HepG2 (cell line): ENCODE measurements at regions not wholly inside any gene's neighbourhood (a gene's known extent, or its start where the extent isn't known, plus 50 kb on each side); places are given as distances from the start of the nearest gene placed in this dataset.

Experiments
- ATAC-seq: fragments of 200-7000 bp; cut with Tn5 transposase; 3 replicates; pipeline ENCODE4 v1.9.1; 2020; ENCODE audit warnings: mild to moderate bottlenecking, moderate library complexity
- BruUV-seq: library from RNA; stranded (reverse); fragments of 400-500 nt; replicated peaks from 2 replicates; lab custom pipeline; 2021; lab: Mats Ljungman, UMichigan
- CTCF ChIA-PET: fragments of 300-600 bp; formaldehyde crosslinking; extraction: SDS; loops from one replicate; lab custom pipeline; 2021; ENCODE audit warnings: low total read pairs, inconsistent platforms, low intra/inter-chr PET ratio; lab: Yijun Ruan, JAX
- POLR2A ChIA-PET: fragments of 350-600 bp; sonication (Branson Sonifier 250); formaldehyde crosslinking; loops from one replicate; lab custom pipeline; 2020; ENCODE audit warnings: antibody characterized with exemption, inconsistent platforms; lab: Yijun Ruan, JAX
- DNase-seq: peaks from one replicate; pipeline ENCODE4 v3.0.0-alpha.2; 2015; ENCODE audit warnings: low spot score
- FAIRE-seq: peaks from 3 replicates; lab custom pipeline; 2011; peaks lifted over from hg19 to GRCh38; lab: Jason Lieb, UNC
- H2AFZ ChIP-seq: one replicate; pipeline ENCODE4 v1.6.1; 2011; ENCODE audit warnings: low read length, inconsistent platforms
- H3K27ac ChIP-seq: fragments of 300-600 bp; 3 replicates; pipeline ENCODE4 v1.8.0; 2011; ENCODE audit warnings: mixed run types, mild to moderate bottlenecking, mixed read lengths, low read length, inconsistent platforms; ENCODE audit not compliant: insufficient read depth; ENCODE audit errors: extremely low read length
- H3K27me3 ChIP-seq, 2 experiments: fragments of 200-600 bp in 1 of 2; 2 replicates in 1 of 2; 3 replicates in 1 of 2; pipeline versions ENCODE4 v1.6.0 to v1.8.0; 2011; ENCODE audit warnings: low read length in 2 of 2, mild to moderate bottlenecking in 2 of 2, moderate library complexity in 2 of 2, inconsistent platforms in 1 of 2; ENCODE audit not compliant: insufficient read depth in 2 of 2, control insufficient read depth in 1 of 2
- H3K36me3 ChIP-seq, 2 experiments: fragments of 200-600 bp in 1 of 2; replicated peaks in 1 of 2; 2 replicates in 1 of 2; 3 replicates in 1 of 2; pipeline versions ENCODE4 v1.5.1 to v1.8.0; 2011; ENCODE audit warnings: low read length in 2 of 2, inconsistent platforms in 1 of 2; ENCODE audit not compliant: insufficient read depth in 2 of 2, control insufficient read depth in 1 of 2
- H3K4me1 ChIP-seq: 2 replicates; pipeline ENCODE4 v1.5.1; 2012; ENCODE audit warnings: low read length, inconsistent platforms; ENCODE audit not compliant: insufficient read depth
- H3K4me2 ChIP-seq: 2 replicates; pipeline ENCODE4 v1.6.0; 2011; ENCODE audit warnings: low read depth, low read length, inconsistent platforms
- H3K4me3 ChIP-seq, 3 experiments: fragments of 200-600 bp in 1 of 3; sonication (generic), shearing (Covaris generic) in 1 of 3; replicated peaks in 1 of 3; 2 replicates each; pipeline ENCODE4 v1.5.1; 2011 to 2016; ENCODE audit warnings: low read length in 3 of 3, inconsistent platforms in 2 of 3, low read depth in 2 of 3, mild to moderate bottlenecking in 2 of 3, control low read depth in 1 of 3, mixed read lengths in 1 of 3; ENCODE audit not compliant: insufficient read depth in 1 of 3
- H3K79me2 ChIP-seq: one replicate; pipeline ENCODE4 v1.6.1; 2011; ENCODE audit warnings: low read length, inconsistent platforms; ENCODE audit not compliant: insufficient read depth
- H3K9ac ChIP-seq: 2 replicates; pipeline ENCODE4 v1.6.0; 2011; ENCODE audit warnings: mild to moderate bottlenecking, low read depth, low read length, inconsistent platforms; ENCODE audit not compliant: insufficient read depth
- H3K9me3 ChIP-seq: 2 replicates; pipeline ENCODE4 v1.5.1; 2012; ENCODE audit warnings: mild to moderate bottlenecking, low read length
- H4K20me1 ChIP-seq: 2 replicates; pipeline ENCODE4 v1.6.0; 2011; ENCODE audit warnings: inconsistent platforms, mild to moderate bottlenecking, low read length, moderate library complexity; ENCODE audit not compliant: insufficient read depth
- ARNT2 ChIP-seq: sonication (generic); formaldehyde crosslinking; IDR thresholded peaks from 2 replicates; pipeline ENCODE4 v1.8.0; 2022; ENCODE audit warnings: mild to moderate bottlenecking, low read depth, missing genetic modification reagents, moderate library complexity
- NBN ChIP-seq: fragments of 450-650 bp; conservative IDR thresholded peaks from 2 replicates; pipeline ENCODE4 v1.6.1; 2017
- PBX3 ChIP-seq: sonication (generic); formaldehyde crosslinking; IDR thresholded peaks from 2 replicates; pipeline ENCODE4 v1.8.1; 2023; ENCODE audit warnings: missing genetic modification reagents, inconsistent platforms, borderline replicate concordance
- RAD21 ChIP-seq: fragments of 450-650 bp; formaldehyde crosslinking; IDR thresholded peaks from 2 replicates; pipeline ENCODE4 v1.5.0; 2020; ENCODE audit warnings: mild to moderate bottlenecking
- RBM39 ChIP-seq: fragments of 200-400 bp; formaldehyde crosslinking; IDR thresholded peaks from one replicate; pipeline ENCODE4 v1.6.1; 2018; ENCODE audit warnings: antibody characterized with exemption, mild to moderate bottlenecking, low read depth, low read length; ENCODE audit not compliant: poor library complexity, severe bottlenecking
- TARDBP ChIP-seq: sonication (generic); formaldehyde crosslinking; IDR thresholded peaks from 2 replicates; pipeline ENCODE4 v1.8.0; 2022; ENCODE audit warnings: mild to moderate bottlenecking, missing genetic modification reagents
- ZFY ChIP-seq: sonication (generic); formaldehyde crosslinking; IDR thresholded peaks from 2 replicates; pipeline ENCODE4 v1.4.0; 2020; ENCODE audit warnings: missing genetic modification reagents
- ZKSCAN8 ChIP-seq: IDR thresholded peaks from 2 replicates; pipeline ENCODE4 v1.6.1; 2016; ENCODE audit warnings: borderline replicate concordance, missing genetic modification reagents, missing compliant biosample characterization
- ZNF180 ChIP-seq: sonication (generic); formaldehyde crosslinking; IDR thresholded peaks from 2 replicates; pipeline ENCODE4 v1.4.0; 2020; ENCODE audit warnings: low read depth, missing genetic modification reagents, borderline replicate concordance
- ZNF616 ChIP-seq: sonication (generic); formaldehyde crosslinking; IDR thresholded peaks from 2 replicates; pipeline ENCODE4 v1.5.0; 2020; ENCODE audit warnings: low read depth, mild to moderate bottlenecking, missing genetic modification reagents
- WGBS: methylation state at CpG from one replicate; pipeline ENCODE4 v1.1.6; 2017; ENCODE audit warnings: low lambda C conversion rate; 5-methylcytosine and 5-hydroxymethylcytosine counted together
- in situ Hi-C: cut with HindIII; loops from 2 replicates; pipeline ENCODE4 v1.10.0; 2017; ENCODE audit warnings: low pct_unique_long_range_greater_than_20kb; ENCODE audit not compliant: extremely low pct_ligation_motif_present
- intact Hi-C: fragments of 100-400 bp; cut with micrococcal nuclease; formaldehyde crosslinking; loops from one replicate; pipeline ENCODE4 v1.10.0; 2022; ENCODE audit not compliant: unreplicated experiment

GRCh38 chr5:178786417-178786816 is 56.0 kb upstream of the ZNF354A start:
- Histone ChIP-seq H3K4me2 (no peak overlapping the region), H3K27ac (no peak overlapping the region), H3K79me2 (no peaks in the 10 kb centered on the region), H3K9ac (no peak overlapping the region), H4K20me1 (no peaks in the 10 kb centered on the region), H3K4me1 (peaks cover 13% of the 10 kb centered on the region), H2AFZ (no peak overlapping the region), H3K36me3 (no peaks in the 10 kb centered on the region), H3K27me3 (peaks cover 2 to 19% of the 10 kb centered on the region in 2 experiments; a peak in 3 of 5 replicates), H3K4me3 (no peak overlapping the region), H3K9me3 (no peaks in the 10 kb centered on the region)
- intact Hi-C loops, result no loop called here
- no peak for FAIRE-seq
- ChIA-PET POLR2A (interaction anchor here (1.0 kb wide), 1 partner anchor 109 kb away, joined by 3 read pairs; the partner anchor contains the start of gene ZFP2), CTCF (no interaction called here)
- DNase-seq, result no peak
- in situ Hi-C loops, result no loop called here
- 44% methylated on average over 11 of the region's 13 CpGs for WGBS
- BruUV-seq, result no TSS peak
- ATAC-seq, result no peak; the same call in 2 of the 3 replicates
- TF ChIP-seq ARNT2 (CRISPR knock-in tag) (no peak), ZNF180 (CRISPR knock-in tag) (no peak), TARDBP (no peak), ZKSCAN8 (CRISPR knock-in tag) (no peak), PBX3 (CRISPR knock-in tag) (no peak), ZNF616 (no peak), NBN (no peak), ZFY (CRISPR knock-in tag) (no peak), RAD21 (CRISPR knock-in tag) (no peak), RBM39 (no peak)
